ENCODE measurements at regions not wholly inside any gene's neighbourhood (a gene's known extent, or its start where the extent isn't known, plus 50 kb on each side); places are given as distances from the start of the nearest gene placed in this dataset.

DNA sequence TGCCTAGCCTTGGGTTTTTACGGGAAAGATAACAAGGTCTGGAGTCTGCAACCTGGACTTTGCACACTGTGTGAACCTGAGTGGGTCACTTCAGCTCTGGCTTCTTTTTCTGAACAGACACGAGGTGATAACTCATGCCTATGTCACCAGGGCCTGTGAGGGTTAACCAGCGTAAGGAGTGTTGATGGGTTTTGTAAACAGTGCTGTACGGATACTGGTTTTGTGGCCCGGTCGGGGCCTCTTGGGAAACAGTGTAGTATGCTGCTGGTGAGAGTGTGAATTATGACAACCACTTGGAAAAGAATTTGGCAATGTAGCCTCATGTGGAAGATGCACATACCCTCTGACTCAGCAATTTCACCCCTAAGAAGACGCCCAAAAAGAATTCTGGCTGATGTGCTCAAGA, 266.8 kb downstream of the MN1 start:
- no peak overlapping the region for H4K5ac ChIP-seq (ENCODE audit: insufficient read length, low read depth, low read length)
- WGBS (ENCODE audit: extremely low coverage, insufficient read length, low lambda C conversion rate): no CpG with 5 or more reads among the region's 7 CpGs
- no peaks in the 10 kb centered on the region for H3K27me3 ChIP-seq (ENCODE audit: insufficient read depth, low read length)
- H2AFZ ChIP-seq (ENCODE audit: low read length): no peak overlapping the region
- H2BK120ac ChIP-seq (ENCODE audit: low read depth, low read length, poor library complexity, severe bottlenecking): no peak overlapping the region
- no peak overlapping the region for H3K18ac ChIP-seq (ENCODE audit: insufficient read length, low read depth, low read length)
- no peaks in the 10 kb centered on the region for H3K23me2 ChIP-seq (ENCODE audit: insufficient read length, low read depth, low read length, poor library complexity, severe bottlenecking)
- no peak overlapping the region for H2BK12ac ChIP-seq (ENCODE audit: insufficient read length, low read depth, low read length)
- no peak overlapping the region for H3K56ac ChIP-seq (ENCODE audit: insufficient read length, low read depth, low read length)
- H3K23ac ChIP-seq (ENCODE audit: insufficient read length, low read depth, low read length): no peak overlapping the region
- H3K14ac ChIP-seq (ENCODE audit: insufficient read depth, low read length): no peak overlapping the region
- no peaks in the 10 kb centered on the region for H3K4me1 ChIP-seq (ENCODE audit: insufficient read depth, low read length)
- no peak overlapping the region for H3K4ac ChIP-seq (ENCODE audit: low read depth, low read length)
- no peaks in the 10 kb centered on the region for H3K9me3 ChIP-seq (ENCODE audit: control insufficient read depth, low read depth, low read length)
- no peak overlapping the region for H3K9ac ChIP-seq (ENCODE audit: extremely low read depth, insufficient read length, low read length)
- H3K79me1 ChIP-seq (ENCODE audit: insufficient read depth, low read depth, low read length, poor library complexity, severe bottlenecking): no peaks in the 10 kb centered on the region
- no peak for DNase-seq
- no peaks in the 10 kb centered on the region for H4K20me1 ChIP-seq (ENCODE audit: control insufficient read depth, insufficient read depth, insufficient read length)
- H3K79me2 ChIP-seq (ENCODE audit: insufficient read depth, low read length): no peaks in the 10 kb centered on the region; the same call in 1 of the 2 replicates
- no peak overlapping the region for H4K91ac ChIP-seq (ENCODE audit: insufficient read length, low read depth, low read length)
- Mint-ChIP-seq H3K27me3 (ENCODE audit: low read depth) (peaks cover 4% of the 10 kb centered on the region; the same call in 1 of the 2 replicates), H3K36me3 (ENCODE audit: insufficient read depth in 1 of 3, low read depth in 3 of 3) (no peaks in the 10 kb centered on the region; a peak in 1 of 7 replicates), H3K9me3 (no peaks in the 10 kb centered on the region; a peak in 1 of 5 replicates), H3K4me3 (no peak overlapping the region), H3K4me1 (peaks cover 21 to 24% of the 10 kb centered on the region in 2 experiments), H3K27ac (no peak overlapping the region)
- no peak overlapping the region for H2BK5ac ChIP-seq (ENCODE audit: insufficient read length, low read length)
- no peak overlapping the region for H3K27ac ChIP-seq (ENCODE audit: insufficient read length, low read depth, low read length)
- no peak overlapping the region for H2BK15ac ChIP-seq (ENCODE audit: low read depth, low read length)
- TF ChIP-seq, protein P1, sequence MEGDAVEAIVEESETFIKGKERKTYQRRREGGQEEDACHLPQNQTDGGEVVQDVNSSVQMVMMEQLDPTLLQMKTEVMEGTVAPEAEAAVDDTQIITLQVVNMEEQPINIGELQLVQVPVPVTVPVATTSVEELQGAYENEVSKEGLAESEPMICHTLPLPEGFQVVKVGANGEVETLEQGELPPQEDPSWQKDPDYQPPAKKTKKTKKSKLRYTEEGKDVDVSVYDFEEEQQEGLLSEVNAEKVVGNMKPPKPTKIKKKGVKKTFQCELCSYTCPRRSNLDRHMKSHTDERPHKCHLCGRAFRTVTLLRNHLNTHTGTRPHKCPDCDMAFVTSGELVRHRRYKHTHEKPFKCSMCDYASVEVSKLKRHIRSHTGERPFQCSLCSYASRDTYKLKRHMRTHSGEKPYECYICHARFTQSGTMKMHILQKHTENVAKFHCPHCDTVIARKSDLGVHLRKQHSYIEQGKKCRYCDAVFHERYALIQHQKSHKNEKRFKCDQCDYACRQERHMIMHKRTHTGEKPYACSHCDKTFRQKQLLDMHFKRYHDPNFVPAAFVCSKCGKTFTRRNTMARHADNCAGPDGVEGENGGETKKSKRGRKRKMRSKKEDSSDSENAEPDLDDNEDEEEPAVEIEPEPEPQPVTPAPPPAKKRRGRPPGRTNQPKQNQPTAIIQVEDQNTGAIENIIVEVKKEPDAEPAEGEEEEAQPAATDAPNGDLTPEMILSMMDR (conservative IDR thresholded peaks at IDR 0.05): no peak
- H2AK5ac ChIP-seq (ENCODE audit: insufficient read length, low read length): no peak overlapping the region
- H2BK20ac ChIP-seq (ENCODE audit: low read depth, low read length, poor library complexity, severe bottlenecking): no peak overlapping the region
- H3K4me2 ChIP-seq (ENCODE audit: insufficient read depth, insufficient read length, low read length): no peak overlapping the region
- H3T11ph ChIP-seq (ENCODE audit: low read length): no peak overlapping the region
- H4K8ac ChIP-seq (replicated peaks; ENCODE audit: insufficient read length, low read depth, low read length): no peak overlapping the region
